Activated T-cell treated with anti-CD3 and anti-CD28 coated beads, Interleukin-2, amount 50 U/mL, for 1 hour (primary cell): ENCODE measurements at regions not wholly inside any gene's neighbourhood (a gene's known extent, or its start where the extent isn't known, plus 50 kb on each side); places are given as distances from the start of the nearest gene placed in this dataset.
"Not testable (repeated sequence)": the region's sequence is repeated elsewhere in the genome, so short reads cannot be mapped to it uniquely, and the experiment has no call there.

Experiments
- DNase-seq: peaks from one replicate; pipeline ENCODE4 v3.0.0-alpha.2; 2020

DNA sequence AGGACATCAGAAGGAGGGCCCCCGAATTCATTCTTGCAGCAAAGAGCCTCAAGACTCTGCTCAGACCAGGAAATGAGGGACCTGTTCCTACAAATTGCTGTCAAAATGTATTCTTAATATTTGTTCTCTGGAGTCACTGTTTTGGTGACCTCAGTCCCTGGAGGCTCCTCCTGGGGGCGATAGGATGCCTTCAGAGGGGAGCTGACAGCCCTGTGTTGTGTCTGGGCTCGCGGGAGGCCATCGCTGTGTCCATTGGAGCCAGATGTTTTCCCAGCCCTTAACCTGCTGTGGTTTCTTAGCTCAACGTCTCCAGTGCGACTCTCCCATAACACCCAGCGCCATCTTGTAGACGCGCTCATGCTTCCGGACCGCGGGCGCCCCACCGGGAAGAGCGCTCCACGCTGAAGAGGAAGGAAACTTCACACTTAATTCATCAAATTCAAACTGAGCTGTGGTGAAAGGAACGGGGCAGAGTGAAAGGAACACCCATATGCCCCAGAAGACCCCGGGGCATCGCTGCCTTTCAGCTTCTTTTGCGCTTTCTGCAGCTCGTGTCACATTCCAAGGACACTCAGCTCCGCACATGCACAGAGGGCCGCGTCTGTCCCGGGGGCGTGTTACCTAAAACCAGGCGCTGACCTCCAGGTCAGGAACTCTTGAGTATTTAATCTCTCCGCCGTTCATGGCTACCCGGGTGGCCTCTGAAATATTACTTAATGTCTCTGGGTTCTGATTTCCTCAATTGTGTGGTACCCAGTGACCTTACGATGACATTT is 112.3 kb upstream of the GDNF start:
- DNase-seq: no peak

DNA sequence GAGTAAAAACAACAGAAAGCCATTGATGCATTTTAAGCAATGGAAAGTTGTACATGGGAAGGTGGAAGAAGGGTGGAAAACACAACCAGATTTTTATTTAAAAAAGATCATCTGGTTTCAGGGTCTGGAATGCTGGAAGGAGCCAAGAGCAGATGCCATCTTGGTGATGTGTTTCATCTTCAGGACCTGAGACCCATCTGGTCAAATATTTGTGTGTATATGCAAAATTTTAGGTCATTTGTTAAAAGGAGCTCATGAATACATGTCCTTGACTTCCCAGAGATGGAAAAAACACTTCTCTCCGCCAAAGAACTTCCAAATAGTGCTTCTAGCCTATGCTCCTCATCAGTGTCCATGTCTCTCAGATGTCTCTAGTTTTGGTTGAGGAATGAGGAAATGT is 110.6 kb upstream of the GDNF start:
- no peak for DNase-seq

DNA sequence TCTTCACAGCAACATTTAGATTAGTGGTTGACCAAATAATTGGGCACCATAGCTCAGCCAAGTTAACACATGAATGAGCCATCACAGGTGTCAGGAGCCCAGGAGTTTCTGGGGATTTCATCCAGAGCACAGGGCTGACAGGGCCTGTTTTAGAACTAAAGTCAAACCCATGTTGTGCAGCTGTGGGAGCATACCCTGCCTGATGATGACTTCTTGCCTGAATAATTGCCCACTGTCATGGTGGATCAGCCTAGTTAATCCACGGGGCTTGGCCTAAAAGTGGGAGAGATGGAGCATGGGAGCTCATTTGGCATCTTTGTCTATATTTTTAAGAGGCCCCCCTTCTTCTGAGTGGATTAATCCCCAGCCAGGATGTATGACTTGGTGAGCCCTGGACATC is 105.6 kb upstream of the GDNF start:
- DNase-seq: no peak

DNA sequence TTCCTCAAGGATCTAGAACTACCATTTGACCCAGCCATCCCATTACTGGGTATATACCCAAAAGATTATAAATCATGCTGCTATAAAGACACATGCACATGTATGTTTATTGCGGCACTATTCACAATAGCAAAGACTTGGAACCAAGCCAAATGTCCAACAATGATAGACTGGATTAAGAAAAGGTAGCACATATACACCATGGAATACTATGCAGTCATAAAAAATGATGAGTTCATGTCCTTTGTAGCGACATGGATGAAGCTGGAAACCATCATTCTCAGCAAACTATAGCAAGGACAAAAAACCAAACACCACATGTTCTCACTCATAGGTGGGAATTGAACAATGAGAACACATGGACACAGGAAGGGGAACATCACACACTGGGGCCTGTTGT is 103.3 kb upstream of the GDNF start:
- DNase-seq: not testable (repeated sequence)

DNA sequence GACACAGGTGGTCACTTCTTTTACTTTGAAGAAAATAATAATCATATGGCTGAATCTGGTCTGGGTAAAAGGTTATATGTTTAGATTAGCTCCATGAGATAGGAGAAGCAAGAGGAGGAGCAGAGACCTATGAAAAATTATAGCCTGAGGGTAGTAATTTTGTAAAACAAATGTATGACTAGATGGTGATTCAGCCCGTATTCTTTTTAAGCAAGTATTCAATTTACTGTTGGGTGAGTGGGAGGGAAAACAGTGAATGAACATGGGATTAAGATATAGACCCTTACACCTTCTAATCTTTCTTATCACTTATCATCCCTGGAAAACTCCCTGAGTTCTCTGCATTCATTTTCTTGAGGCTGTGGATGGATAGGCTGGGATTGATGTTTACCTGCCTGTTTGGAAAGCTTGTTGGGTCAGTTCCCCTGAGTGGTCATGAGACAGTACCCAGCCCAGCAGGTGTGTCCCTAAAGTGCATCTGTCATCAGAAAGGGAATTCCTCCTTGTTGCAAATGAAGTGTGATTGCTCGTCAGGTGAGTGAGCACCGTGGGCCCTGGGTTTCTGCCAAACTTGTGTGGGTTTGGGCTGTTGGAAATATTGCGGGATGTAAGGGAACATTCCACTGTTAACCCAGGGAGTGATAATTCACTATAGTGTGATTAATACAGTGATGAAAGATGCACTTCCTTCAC is 101.2 kb upstream of the GDNF start:
- no peak for DNase-seq

DNA sequence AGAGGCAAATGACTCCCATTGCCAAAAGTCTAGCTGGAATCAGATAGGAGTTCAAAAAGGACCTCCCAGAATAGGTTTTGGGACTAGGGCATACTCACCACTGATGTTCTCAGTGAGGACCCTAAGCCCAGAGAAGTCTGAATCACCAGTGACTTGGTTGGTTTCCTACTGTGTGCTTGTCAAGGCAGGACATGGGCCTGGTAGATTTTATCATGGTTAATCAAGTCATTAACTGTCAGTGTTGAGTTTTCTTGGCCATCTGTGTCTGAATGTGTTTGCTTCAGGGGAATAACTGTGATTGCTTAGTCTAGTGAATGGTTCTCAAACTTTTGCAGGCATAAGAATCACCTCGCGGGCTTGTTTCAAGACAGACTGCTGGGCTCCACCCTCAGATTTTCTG is 99.0 kb upstream of the GDNF start:
- no peak for DNase-seq

DNA sequence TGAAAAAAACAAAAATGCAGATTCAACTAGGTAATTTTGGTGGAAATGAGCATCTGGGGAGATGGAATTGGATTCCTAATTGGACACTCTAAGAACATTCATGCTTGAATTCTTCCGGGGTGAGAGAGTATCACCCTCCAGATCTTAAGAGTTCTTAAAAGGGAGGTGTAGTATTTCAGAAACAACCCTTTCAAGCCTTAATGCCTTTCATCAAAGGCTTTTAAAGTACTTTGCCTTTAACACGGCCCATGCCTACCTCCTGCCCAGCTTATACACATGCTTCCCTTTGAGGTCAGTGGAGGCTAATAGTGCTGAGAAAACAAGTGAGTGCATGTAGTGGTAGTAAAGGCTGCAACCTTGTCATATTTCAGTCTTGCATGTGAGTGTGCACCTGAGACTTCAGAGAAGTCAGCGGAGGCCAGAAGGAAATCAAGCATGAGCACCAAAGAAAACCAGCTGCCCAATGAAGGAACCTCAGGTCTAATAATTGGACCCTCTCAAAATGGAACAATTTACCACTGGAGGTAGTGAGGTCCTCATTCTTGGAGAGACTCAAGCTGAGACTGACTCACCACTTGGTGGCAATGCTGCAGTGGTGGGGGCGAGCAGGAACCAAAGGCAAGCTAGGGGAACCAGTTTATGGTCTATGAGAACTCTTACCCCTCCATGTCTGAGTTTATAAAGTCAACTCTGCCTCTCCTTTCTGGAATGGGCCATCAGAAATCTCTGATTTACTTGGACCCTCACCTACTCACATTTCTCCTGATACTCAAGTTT is 98.4 kb upstream of the GDNF start:
- no peak for DNase-seq

DNA sequence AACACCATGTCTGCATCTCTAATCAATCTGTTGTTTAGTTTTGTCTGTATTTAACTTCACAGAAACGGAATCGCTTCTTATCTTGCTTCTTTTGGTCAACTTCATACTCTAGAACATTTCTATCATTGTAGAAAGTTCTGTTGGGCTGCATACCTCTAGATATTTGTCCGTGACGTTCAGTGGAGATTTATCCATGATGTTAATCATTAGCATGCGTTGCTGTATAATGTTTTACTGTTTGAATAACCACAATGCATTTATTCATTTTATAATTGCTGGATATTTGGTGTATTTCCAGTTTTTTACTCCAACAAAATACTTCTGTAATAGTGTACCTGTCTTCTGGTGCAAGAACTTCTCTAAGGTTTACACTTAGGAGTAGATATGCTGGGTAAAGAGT is 96.2 kb upstream of the GDNF start:
- no peak for DNase-seq

DNA sequence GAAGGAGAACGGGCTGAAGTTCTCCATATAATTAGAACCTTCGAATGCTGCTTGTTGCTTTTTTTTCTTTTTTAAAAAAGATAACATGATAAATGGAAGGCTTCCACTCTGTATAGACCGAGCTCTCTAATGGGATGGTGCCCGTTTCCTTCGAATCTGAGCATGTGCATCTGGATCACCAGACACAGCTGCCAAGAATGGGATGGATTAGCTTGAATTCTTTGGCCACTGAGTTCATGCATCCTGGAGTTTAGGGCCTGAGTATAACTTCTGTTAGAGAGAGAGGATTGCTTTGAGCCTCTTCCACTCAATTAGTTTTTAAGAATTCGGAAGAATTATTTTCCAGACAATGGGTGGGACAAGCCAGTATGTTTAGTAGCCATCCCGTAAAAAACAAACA is 93.7 kb upstream of the GDNF start:
- no peak for DNase-seq

DNA sequence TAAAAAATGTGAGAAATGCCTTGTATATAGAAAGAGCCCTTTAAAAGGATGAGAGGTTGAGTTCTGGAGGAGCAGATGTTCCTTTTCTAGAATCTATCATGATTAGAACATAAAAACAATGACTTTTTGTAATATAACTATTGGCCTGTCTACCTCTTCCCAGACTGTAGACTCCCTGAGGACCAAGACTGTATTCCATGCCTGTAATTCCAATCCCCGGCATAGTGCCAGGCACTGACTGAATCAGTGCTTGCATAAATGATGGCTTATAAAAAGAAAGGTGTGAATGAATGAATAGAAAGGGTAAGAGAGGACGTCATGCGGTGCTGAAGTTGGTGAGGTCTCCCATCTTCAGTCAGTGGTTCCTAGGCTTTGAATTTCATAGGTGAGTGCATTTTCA is 92.6 kb upstream of the GDNF start:
- no peak for DNase-seq

DNA sequence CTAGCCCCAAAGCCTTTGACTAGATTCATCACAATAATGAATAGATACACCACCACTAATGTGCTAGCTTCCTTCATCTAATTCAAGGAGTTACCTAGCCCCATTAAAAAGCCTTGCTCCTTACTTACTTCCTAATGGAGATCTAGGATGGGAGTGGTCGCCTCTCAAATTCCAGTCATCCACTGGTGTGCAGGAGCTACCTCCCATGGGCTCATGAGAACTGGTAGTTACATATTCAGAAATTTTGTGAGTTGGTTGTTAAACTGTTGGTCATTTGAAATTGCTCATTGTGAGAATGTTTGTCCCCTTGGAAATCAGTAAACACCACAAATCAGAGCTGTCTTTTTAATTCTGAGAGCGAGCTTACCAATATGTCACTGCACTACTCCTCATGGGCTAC is 91.7 kb upstream of the GDNF start:
- no peak for DNase-seq

DNA sequence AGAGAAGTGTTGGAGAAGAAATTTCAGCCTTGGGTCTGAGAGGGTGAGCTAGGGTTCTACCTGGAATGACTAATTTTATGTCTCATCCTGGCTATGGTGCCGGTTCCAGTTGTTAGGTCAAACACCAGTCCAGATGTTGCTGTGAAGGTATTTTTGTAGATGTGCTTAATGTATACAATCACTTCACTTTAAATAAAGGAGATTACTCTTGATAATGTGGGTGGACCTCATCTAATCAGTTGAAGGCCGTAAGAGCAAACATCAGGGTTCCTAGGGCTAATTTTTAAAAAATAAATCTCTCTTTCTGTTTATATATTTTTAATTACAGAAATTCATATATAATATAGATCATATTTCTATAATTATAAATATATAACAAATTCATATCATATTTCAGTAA is 90.5 kb upstream of the GDNF start:
- no peak for DNase-seq

DNA sequence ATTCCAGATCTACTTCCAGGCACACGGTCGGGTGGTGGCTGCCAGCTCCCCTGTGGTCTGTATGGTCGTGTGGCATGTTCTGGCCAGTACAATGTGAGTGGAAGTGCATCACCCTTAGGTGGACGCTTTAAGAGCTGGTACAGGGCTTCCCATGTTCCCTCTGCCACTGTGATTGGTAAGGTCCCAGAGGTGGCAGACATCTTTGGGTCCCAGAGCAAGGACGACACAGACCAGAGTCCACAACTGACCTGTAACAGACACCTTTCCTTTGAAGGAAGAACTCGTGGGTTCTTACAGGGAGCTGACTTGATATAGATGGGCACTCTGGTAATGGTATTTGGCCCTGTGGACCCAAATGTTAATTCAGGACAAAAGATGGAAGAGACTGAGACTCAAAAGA is 90.0 kb upstream of the GDNF start:
- no peak for DNase-seq

DNA sequence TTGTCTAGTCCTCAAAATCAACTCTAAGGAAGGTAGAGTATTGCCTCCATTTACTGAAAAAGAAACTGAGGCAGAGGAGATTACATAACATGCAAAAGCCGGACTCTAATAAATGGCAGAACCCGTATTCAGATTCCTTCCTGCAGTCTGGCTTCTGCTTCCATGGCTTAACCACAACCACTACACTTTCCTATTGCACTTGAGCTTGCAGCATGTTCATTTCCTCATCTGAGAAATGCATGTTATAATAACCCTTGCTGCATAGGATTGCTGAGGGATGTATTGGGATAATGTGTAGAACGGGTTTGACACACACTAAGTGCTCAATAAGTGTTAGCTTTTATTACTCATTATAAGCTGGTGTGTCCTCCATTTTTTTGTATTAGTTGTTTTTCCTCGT is 87.9 kb upstream of the GDNF start:
- not testable (repeated sequence) for DNase-seq

DNA sequence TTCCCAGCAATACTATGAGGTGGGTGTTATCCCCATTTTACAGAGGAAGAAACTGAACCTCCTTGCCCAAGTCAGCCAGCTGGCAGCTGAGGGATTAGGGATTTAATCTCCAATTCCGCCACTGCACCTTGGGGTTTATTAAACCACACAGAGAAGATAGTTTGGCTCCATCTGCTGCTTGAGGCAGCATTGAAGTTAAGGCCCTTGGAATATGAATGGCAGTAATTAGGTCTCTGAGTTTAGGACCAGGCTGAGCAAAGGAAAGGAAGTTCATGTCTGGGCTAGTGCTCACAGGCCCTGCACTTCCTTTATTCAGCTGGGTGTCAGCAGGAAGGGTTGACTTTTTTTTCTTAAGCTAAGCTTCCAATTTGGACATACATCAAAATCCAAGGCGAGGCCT is 86.9 kb upstream of the GDNF start:
- DNase-seq: no peak

DNA sequence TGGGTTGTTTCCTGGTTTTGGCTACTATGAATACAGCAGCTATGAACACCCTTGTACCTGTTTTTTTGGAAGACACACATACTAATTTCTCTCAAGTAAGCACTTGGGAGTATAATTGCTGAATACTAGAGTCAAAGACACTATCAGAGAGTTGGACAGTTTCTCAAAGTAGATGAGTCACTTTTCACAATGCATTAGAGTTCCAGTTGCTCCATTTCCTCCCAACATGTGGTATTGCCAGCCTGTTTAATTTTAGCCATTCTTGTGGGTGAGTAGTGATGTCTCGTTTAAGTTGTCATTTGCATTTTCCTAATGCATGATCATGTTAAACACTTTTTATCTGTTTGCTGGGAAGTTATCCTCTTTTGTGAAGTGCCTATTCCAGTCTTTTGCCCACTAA is 81.6 kb upstream of the GDNF start:
- no peak for DNase-seq

DNA sequence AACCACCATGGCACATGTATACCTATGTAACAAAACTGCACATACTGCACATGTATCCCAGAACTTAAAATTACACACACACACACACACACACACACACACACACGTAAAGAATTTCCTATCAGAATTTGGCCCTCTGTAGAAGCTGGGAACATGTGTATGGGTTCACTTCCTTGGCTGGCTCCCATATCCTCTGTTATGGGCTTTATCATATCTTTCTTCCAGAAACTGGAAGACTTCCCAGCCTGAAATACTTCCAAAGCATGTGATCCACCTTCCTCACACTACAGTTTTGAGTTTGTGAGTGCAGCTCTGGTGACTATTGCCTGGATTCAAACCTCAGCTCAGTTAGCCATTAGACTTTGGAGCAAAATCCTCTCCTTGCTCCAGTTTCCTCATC is 78.6 kb upstream of the GDNF start:
- no peak for DNase-seq

DNA sequence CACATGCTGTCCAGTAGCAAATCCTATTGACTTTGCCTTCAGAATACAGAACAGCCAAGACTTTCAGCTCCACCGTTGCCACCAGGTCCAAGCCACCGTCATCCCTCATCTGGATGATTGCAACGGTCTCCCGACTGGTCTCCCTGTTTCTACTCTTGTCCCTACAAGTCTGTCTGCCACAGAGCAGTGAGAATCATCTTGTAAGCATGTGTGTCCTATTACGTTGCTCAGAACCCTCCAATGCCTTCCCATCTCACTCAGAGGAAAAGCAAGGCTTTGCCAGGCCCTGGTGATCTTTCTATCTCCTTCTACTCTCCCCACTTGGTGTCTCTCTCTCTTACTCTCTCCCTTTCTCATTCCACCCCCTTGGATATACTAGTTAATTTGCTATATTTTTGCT is 76.7 kb upstream of the GDNF start:
- no peak for DNase-seq

DNA sequence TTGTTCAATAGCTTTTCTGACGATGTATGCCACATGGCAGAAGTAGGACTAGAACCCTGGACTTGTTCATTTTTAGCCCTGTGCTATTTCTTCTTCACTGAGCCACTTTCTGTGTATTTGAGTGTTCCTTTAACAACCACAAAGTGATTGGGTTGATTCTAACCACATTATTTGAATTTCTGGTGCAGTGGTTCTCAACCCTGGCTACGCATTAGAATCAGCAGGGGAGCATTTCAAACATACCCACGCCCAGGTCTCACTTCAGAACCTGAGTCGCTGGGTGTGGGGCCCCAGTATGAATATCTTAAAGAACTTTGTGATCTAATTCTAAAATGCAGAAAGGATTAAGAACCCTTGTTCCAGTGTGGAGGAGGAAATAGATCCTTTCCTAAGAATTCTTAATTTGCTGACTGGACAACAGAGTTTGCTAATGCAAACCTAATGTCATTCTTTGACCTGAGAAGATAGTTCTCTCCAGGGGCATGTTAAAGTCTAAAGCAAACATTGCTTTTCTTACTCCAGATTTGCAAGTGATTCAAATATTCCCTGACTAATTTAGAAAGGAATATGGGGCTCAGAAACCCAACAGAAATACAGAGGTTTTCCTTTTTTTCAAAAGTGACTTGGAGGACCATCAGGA is 75.4 kb upstream of the GDNF start:
- no peak for DNase-seq

DNA sequence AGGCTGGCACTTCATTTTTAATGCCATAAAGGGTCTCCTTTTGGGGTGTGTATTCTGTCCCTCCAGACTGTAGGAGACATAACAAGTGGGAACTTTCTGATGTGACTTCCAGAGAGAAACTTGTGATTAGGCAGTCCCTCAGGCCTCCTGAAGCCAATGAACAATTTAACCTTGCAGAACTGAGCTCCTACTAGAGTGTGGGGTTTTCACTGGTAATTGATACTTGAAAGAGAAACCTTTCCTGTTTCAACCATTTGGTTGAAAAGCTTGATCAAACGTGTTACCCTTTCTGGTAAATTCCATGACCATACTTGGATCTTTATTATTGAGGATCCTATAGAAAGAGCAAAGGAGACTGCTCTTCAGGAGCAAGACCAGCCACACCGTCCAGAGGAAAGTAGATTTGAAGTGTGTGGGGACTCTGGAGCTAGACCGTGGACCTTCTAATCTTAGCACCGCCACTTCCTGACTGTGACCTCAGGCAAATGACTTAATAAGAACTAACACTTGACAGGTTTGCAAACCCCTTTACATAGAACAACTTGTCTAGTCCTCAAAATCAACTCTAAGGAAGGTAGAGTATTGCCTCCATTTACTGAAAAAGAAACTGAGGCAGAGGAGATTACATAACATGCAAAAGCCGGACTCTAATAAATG is 69.9 kb upstream of the GDNF start:
- not testable (repeated sequence) for DNase-seq

DNA sequence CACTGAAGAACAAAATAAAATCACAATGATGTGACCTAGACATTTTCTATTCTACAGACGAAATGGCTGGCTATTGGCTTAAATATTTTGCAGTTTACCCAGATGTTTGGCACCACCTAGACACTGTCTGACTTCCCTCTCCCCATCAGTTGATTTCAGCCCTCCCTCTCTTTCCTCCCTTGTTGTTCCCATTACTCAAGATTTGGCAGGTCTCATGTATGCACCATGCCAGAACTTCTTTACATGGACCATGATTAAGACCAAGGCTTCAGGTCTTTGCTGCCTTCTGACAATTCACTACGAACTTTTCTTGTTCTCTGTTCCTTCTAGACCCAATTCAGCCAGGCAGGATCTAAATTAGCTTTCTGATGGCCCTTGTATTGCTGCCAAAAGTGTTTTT is 66.6 kb upstream of the GDNF start:
- no peak for DNase-seq

DNA sequence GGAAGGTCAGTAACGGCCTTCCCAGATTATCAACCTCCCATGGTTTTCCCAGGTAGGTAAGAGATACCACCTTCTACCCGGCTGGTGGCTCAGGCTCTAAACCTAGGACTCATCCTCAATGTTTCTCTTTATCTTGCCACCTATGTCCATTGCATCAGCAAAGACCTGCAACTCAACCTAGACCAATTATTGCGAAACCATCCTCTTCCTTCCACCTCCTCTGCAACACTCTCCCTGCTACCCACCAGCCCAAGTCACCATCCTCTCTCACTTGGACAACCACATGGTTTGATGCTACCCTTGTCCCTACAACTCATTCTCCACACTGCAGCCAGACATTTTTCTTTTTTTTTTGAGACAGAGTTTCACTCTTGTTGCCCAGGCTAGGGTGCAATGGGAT is 65.4 kb upstream of the GDNF start:
- no peak for DNase-seq

DNA sequence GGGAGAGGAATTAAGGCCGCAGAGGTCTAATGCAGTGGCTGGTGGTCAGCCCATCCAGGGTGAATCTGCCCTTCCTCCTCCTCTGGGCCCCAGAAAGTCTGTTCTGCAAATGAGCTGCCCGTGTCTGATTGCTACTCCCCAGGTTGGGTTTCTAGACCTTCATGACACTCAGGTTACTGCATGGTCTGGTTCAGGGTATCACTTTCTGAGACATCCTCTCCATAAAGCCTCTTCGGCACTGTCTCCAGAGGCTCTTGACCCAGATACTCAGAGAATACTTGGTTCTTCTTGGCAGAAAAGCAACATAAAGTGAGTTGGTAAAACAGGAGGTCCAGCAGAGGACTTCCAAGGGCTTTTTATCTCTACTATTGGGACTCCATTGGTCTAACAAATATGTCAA is 62.5 kb upstream of the GDNF start:
- DNase-seq: no peak
